ENCODE measurements at regions not wholly inside any gene's neighbourhood (a gene's known extent, or its start where the extent isn't known, plus 50 kb on each side); places are given as distances from the start of the nearest gene placed in this dataset.

GRCh38 chr11:71305451-71306125 lies 53.2 kb upstream of the SHANK2 start:
- in situ Hi-C loops (cut with MboI; ENCODE audit: low sequenced_read_pairs, unreplicated experiment), result no loop called here
- TF ChIP-seq, protein P1, sequence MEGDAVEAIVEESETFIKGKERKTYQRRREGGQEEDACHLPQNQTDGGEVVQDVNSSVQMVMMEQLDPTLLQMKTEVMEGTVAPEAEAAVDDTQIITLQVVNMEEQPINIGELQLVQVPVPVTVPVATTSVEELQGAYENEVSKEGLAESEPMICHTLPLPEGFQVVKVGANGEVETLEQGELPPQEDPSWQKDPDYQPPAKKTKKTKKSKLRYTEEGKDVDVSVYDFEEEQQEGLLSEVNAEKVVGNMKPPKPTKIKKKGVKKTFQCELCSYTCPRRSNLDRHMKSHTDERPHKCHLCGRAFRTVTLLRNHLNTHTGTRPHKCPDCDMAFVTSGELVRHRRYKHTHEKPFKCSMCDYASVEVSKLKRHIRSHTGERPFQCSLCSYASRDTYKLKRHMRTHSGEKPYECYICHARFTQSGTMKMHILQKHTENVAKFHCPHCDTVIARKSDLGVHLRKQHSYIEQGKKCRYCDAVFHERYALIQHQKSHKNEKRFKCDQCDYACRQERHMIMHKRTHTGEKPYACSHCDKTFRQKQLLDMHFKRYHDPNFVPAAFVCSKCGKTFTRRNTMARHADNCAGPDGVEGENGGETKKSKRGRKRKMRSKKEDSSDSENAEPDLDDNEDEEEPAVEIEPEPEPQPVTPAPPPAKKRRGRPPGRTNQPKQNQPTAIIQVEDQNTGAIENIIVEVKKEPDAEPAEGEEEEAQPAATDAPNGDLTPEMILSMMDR (IDR thresholded peaks at IDR 0.05; ENCODE audit: borderline replicate concordance, control extremely low read depth, extremely low read depth, insufficient read depth, missing control alignments), result no peak
- DNase-seq (ENCODE audit: low spot score), result peak; percentile 7

GRCh38 chr11:71305041-71305440 lies 52.7 kb upstream of the SHANK2 start:
- TF ChIP-seq, protein P1 (IDR thresholded peaks at IDR 0.05; ENCODE audit: borderline replicate concordance, control extremely low read depth, extremely low read depth, insufficient read depth, missing control alignments), result no peak
- DNase-seq (ENCODE audit: low spot score), result no peak
- in situ Hi-C loops (cut with MboI; ENCODE audit: low sequenced_read_pairs, unreplicated experiment), result no loop called here

DNA sequence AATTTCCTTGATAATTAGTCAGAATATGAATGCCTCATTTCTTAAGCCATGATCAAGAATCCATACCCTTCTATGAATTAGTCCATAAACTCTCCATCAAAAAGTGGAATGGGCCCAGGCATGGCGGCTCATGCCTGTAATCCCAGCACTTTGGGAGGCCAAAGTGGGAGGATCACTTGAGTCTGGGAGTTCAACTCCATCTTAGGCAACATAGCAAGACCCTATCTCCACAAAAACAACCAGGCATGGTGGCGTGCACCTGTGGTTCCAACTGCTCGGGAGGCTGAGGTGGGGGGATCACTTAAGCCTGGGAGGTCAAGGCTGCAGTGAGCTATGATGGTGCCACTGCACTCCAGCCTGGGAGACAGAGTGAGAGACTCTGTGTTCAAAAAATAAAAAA lies 52.1 kb upstream of the SHANK2 start:
- DNase-seq (ENCODE audit: low spot score), result no peak
- in situ Hi-C loops (cut with MboI; ENCODE audit: low sequenced_read_pairs, unreplicated experiment), result no loop called here
- TF ChIP-seq, protein P1 (IDR thresholded peaks at IDR 0.05; ENCODE audit: borderline replicate concordance, control extremely low read depth, extremely low read depth, insufficient read depth, missing control alignments), result no peak

GRCh38 chr11:71304045-71304444 lies 51.7 kb upstream of the SHANK2 start:
- no peak for DNase-seq (ENCODE audit: low spot score)
- TF ChIP-seq, protein P1 (IDR thresholded peaks at IDR 0.05; ENCODE audit: borderline replicate concordance, control extremely low read depth, extremely low read depth, insufficient read depth, missing control alignments), result no peak
- in situ Hi-C loops (cut with MboI; ENCODE audit: low sequenced_read_pairs, unreplicated experiment), result no loop called here

- TF ChIP-seq, protein P1 (IDR thresholded peaks at IDR 0.05; ENCODE audit: borderline replicate concordance, control extremely low read depth, extremely low read depth, insufficient read depth, missing control alignments), result no peak
- DNase-seq (ENCODE audit: low spot score), result no peak
- in situ Hi-C loops (cut with MboI; ENCODE audit: low sequenced_read_pairs, unreplicated experiment), result no loop called here
Observed at GRCh38 chr11:71302911-71303310, 50.5 kb upstream of the SHANK2 start.

DNA sequence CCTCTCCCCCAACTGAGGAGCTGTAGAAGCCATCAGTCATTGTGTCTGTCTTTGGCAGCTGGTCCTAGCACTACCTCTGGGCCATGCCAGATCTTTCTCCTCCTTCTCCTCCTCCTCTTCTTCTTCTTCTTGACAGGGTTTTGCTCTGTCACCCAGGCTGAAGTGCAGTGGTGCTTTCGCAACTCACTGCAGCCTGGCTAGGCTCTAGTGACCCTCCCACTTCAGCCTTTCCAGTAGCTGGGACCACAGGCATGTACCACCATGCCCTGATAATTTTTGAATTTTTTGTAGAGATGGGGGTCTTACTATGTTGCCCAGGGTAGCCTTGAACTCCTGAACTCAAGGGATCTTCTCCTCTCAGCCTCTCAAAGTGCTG lies 50.1 kb upstream of the SHANK2 start:
- in situ Hi-C loops (cut with MboI; ENCODE audit: low sequenced_read_pairs, unreplicated experiment), result no loop called here
- no peak for DNase-seq (ENCODE audit: low spot score)
- TF ChIP-seq, protein P1 (IDR thresholded peaks at IDR 0.05; ENCODE audit: borderline replicate concordance, control extremely low read depth, extremely low read depth, insufficient read depth, missing control alignments), result no peak
